Testis (tissue), 2 donors: ENCODE measurements at regions not wholly inside any gene's neighbourhood (a gene's known extent, or its start where the extent isn't known, plus 50 kb on each side); places are given as distances from the start of the nearest gene placed in this dataset.

Experiments
- DNase-seq: peaks from one replicate; pipeline ENCODE4 v3.0.0-alpha.2; 2019
- H3K27ac ChIP-seq, 2 donors: fragments of 200-600 bp; sonication (generic); one replicate each; pipeline ENCODE4 v1.5.1; 2019
- H3K27me3 ChIP-seq: fragments of 200-600 bp; sonication (generic); one replicate; pipeline ENCODE4 v1.5.1; 2019
- H3K36me3 ChIP-seq: fragments of 200-600 bp; sonication (generic); one replicate; pipeline ENCODE4 v1.5.1; 2017; ENCODE audit warnings: low read depth; ENCODE audit errors: missing control alignments
- H3K4me1 ChIP-seq: fragments of 200-600 bp; sonication (generic); one replicate; pipeline ENCODE4 v1.5.1; 2019
- H3K4me3 ChIP-seq, 2 donors: fragments of 200-600 bp; sonication (generic); one replicate each; pipeline ENCODE4 v1.5.1; 2017 to 2019
- H3K9me3 ChIP-seq: fragments of 200-600 bp; sonication (generic); one replicate; pipeline ENCODE4 v1.5.1; 2017
- CTCF ChIP-seq, 3 experiments: fragments of 450-650 bp in 2 of 3; fragments of 200-600 bp in 1 of 3; sonication (generic) in 1 of 3; IDR thresholded peaks; one replicate each; pipeline ENCODE4 v1.5.1; 2016 to 2019; ENCODE audit warnings: antibody characterized with exemption in 3 of 3, mild to moderate bottlenecking in 2 of 3, moderate library complexity in 1 of 3
- POLR2A ChIP-seq: fragments of 450-650 bp; IDR thresholded peaks from one replicate; pipeline ENCODE4 v1.6.1; 2017; ENCODE audit warnings: antibody characterized with exemption, mild to moderate bottlenecking, moderate library complexity
- WGBS, 2 donors: methylation state at CpG; one replicate each; pipeline ENCODE4 v1.1.5; 2018; 5-methylcytosine and 5-hydroxymethylcytosine counted together
- intact Hi-C: fragments of 100-400 bp; cut with DNase I; formaldehyde crosslinking; loops from one replicate; pipeline ENCODE4 v1.15.1; 2023; ENCODE audit warnings: low total_unique reads

- Histone ChIP-seq H3K9me3 (no peaks in the 10 kb centered on the region), H3K27me3 (no peaks in the 10 kb centered on the region), H3K27ac (no peak overlapping the region), H3K4me1 (no peaks in the 10 kb centered on the region), H3K36me3 (no peaks in the 10 kb centered on the region), H3K4me3 (no peak overlapping the region)
- DNase-seq, result no peak
- intact Hi-C loops, result no loop called here
- 35 to 72% methylated on average over 1 of the region's 1 CpG for WGBS, 2 donors
- TF ChIP-seq CTCF (IDR thresholded peaks at IDR 0.05) (no peak), POLR2A (no peak)
Measured at GRCh38 chr1:187809549-187809948, 980.8 kb downstream of the PLA2G4A start.

GRCh38 chr1:187816646-187817045 is 987.9 kb downstream of the PLA2G4A start:
- no peaks in the 10 kb centered on the region for H3K4me1 ChIP-seq
- H3K9me3 ChIP-seq, result no peaks in the 10 kb centered on the region
- H3K27me3 ChIP-seq, result no peaks in the 10 kb centered on the region
- no peak for DNase-seq
- no peak overlapping the region for H3K4me3 ChIP-seq
- H3K27ac ChIP-seq, result no peak overlapping the region
- no peaks in the 10 kb centered on the region for H3K36me3 ChIP-seq
- 58 to 68% methylated on average over 2 of the region's 2 CpGs for WGBS, 2 donors
- intact Hi-C loops, result no loop called here
- no peak for TF ChIP-seq POLR2A
- TF ChIP-seq CTCF (IDR thresholded peaks at IDR 0.05), result no peak

- H3K36me3 ChIP-seq, result no peaks in the 10 kb centered on the region
- H3K4me3 ChIP-seq, result no peak overlapping the region
- H3K9me3 ChIP-seq, result no peaks in the 10 kb centered on the region
- TF ChIP-seq CTCF (IDR thresholded peaks at IDR 0.05) (no peak), POLR2A (no peak)
- intact Hi-C loops, result no loop called here
- no peaks in the 10 kb centered on the region for H3K4me1 ChIP-seq
- no peak overlapping the region for H3K27ac ChIP-seq
- no peaks in the 10 kb centered on the region for H3K27me3 ChIP-seq
- WGBS, 2 donors, result 95 to 97% methylated on average over 5 of the region's 5 CpGs
- no peak for DNase-seq
Measured at GRCh38 chr1:187817782-187818181, 989.0 kb downstream of the PLA2G4A start.

- no peaks in the 10 kb centered on the region for H3K36me3 ChIP-seq
- no peak overlapping the region for H3K4me3 ChIP-seq
Measured at GRCh38 chr1:187819086-187819485, 990.3 kb downstream of the PLA2G4A start.

More at GRCh38 chr1:187819086-187819485, 990.3 kb downstream of the PLA2G4A start:
- no peak for DNase-seq
- 44 to 53% methylated on average over 5 of the region's 5 CpGs for WGBS, 2 donors
- intact Hi-C loops, result no loop called here
- TF ChIP-seq CTCF (IDR thresholded peaks at IDR 0.05) (no peak), POLR2A (no peak)
- Histone ChIP-seq H3K4me1 (no peaks in the 10 kb centered on the region), H3K27ac (no peak overlapping the region), H3K27me3 (no peaks in the 10 kb centered on the region), H3K9me3 (no peaks in the 10 kb centered on the region)
